ENCODE measurements at regions not wholly inside any gene's neighbourhood (a gene's known extent, or its start where the extent isn't known, plus 50 kb on each side); places are given as distances from the start of the nearest gene placed in this dataset.

DNA sequence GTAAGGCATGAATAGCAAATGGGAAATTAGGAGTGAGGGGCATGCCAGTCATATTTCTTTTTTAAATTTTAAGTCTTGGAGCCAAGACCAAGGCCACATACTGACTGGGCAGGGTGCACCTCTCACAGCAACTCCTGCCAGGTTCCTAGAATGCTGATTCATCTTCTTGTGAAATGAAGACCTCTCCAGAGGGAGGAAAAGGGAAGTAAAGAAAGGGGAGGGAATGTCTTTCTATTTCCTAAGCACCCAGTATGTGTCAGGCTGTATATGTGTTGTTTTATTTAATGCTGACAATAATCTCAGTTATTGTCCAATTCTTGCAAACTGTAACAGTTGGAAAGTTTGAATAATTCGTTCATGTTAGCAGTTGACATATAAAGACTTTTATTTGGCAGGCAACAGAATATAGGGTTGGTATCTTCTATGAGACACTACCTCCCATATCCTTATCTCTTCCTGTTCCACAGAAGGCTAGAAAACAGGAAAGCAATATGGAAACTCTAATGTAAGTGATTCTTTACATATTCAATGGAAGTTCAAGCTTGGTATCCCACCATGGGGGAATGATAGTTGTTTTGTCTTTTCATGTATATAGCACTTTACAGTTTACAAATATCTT lies 259.1 kb upstream of the USP24 start:
- WGBS (ENCODE audit: extremely low coverage, insufficient coverage, insufficient read length): no CpG with 5 or more reads among the region's 1 CpG
- Histone ChIP-seq H2BK5ac (ENCODE audit: low read depth, low read length, poor library complexity) (no peak overlapping the region), H3K4me3 (ENCODE audit: low read depth, low read length) (no peak overlapping the region), H3K36me3 (ENCODE audit: control insufficient read depth in 1 of 2, insufficient read depth in 2 of 2, low read length in 2 of 2) (no peaks in the 10 kb centered on the region), H3K4me1 (ENCODE audit: control insufficient read depth in 1 of 2, insufficient read depth in 2 of 2, low read length in 2 of 2) (no peaks in the 10 kb centered on the region), H3K9ac (ENCODE audit: low read length) (no peak overlapping the region), H2BK120ac (ENCODE audit: insufficient read depth, low read length, poor library complexity) (no peak overlapping the region), H3K18ac (ENCODE audit: low read length) (no peak overlapping the region), H3K4ac (ENCODE audit: low read depth, low read length) (no peak overlapping the region), H3K79me2 (ENCODE audit: control insufficient read depth, insufficient read depth, low read length, poor library complexity) (peaks cover 2% of the 10 kb centered on the region), H4K8ac (ENCODE audit: low read depth, low read length) (no peak overlapping the region), H3K79me1 (ENCODE audit: low read length) (peaks cover 2% of the 10 kb centered on the region), H2BK12ac (ENCODE audit: low read length) (no peak overlapping the region), H2AK5ac (ENCODE audit: low read length) (no peak overlapping the region), H3K14ac (ENCODE audit: low read length) (no peak overlapping the region), H3K27me3 (ENCODE audit: insufficient read depth, low read length) (no peaks in the 10 kb centered on the region), H3K23ac (ENCODE audit: low read length) (no peak overlapping the region), H2AFZ (ENCODE audit: insufficient read depth, low read length, poor library complexity) (no peak overlapping the region), H4K12ac (ENCODE audit: low read depth, low read length) (no peak overlapping the region), H3K4me2 (ENCODE audit: low read length) (no peak overlapping the region), H3K27ac (ENCODE audit: low read depth, low read length) (no peak overlapping the region), H3K9me3 (ENCODE audit: insufficient read depth, low read depth, low read length) (no peaks in the 10 kb centered on the region), H4K91ac (ENCODE audit: low read depth, low read length) (no peak overlapping the region)
- peak in 1 of 2 donors; percentile 16 for DNase-seq

DNA sequence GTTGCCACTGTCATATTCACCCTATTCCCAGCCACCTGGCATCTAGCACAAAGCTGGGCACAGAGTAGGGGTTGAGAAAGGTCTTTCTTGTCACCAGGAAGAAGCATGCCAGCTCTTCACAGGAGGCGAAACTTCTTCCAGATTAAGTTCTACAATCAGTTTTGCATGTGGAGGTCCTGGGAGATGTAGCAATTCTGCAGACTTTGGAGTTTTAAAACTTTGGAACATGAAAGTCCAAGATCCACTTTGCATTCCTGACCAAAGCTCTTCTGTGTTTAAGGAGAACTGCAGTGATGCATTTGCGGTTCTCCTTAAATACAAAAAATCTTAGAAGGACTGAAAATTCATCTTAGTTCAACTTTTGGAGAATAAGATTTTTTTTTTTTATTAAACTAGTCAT lies 258.5 kb upstream of the USP24 start:
- Histone ChIP-seq H3K27ac (ENCODE audit: low read depth, low read length) (no peak overlapping the region), H2BK120ac (ENCODE audit: insufficient read depth, low read length, poor library complexity) (no peak overlapping the region), H3K4me3 (ENCODE audit: low read depth, low read length) (no peak overlapping the region), H3K36me3 (ENCODE audit: control insufficient read depth in 1 of 2, insufficient read depth in 2 of 2, low read length in 2 of 2) (no peaks in the 10 kb centered on the region), H2BK5ac (ENCODE audit: low read depth, low read length, poor library complexity) (no peak overlapping the region), H3K4me2 (ENCODE audit: low read length) (no peak overlapping the region), H2BK12ac (ENCODE audit: low read length) (no peak overlapping the region), H4K91ac (ENCODE audit: low read depth, low read length) (no peak overlapping the region), H3K4ac (ENCODE audit: low read depth, low read length) (no peak overlapping the region), H3K9ac (ENCODE audit: low read length) (no peak overlapping the region), H3K27me3 (ENCODE audit: insufficient read depth, low read length) (no peaks in the 10 kb centered on the region), H3K4me1 (ENCODE audit: control insufficient read depth in 1 of 2, insufficient read depth in 2 of 2, low read length in 2 of 2) (no peaks in the 10 kb centered on the region), H2AK5ac (ENCODE audit: low read length) (no peak overlapping the region), H3K23ac (ENCODE audit: low read length) (no peak overlapping the region), H3K18ac (ENCODE audit: low read length) (no peak overlapping the region), H3K9me3 (ENCODE audit: insufficient read depth, low read depth, low read length) (no peaks in the 10 kb centered on the region), H3K14ac (ENCODE audit: low read length) (no peak overlapping the region), H3K79me2 (ENCODE audit: control insufficient read depth, insufficient read depth, low read length, poor library complexity) (peaks cover 2% of the 10 kb centered on the region), H4K8ac (ENCODE audit: low read depth, low read length) (no peak overlapping the region), H2AFZ (ENCODE audit: insufficient read depth, low read length, poor library complexity) (no peak overlapping the region), H4K12ac (ENCODE audit: low read depth, low read length) (no peak overlapping the region), H3K79me1 (ENCODE audit: low read length) (peaks cover 2% of the 10 kb centered on the region)
- WGBS (ENCODE audit: extremely low coverage, insufficient coverage, insufficient read length): no CpG with 5 or more reads among the region's 2 CpGs
- DNase-seq: no peak

DNA sequence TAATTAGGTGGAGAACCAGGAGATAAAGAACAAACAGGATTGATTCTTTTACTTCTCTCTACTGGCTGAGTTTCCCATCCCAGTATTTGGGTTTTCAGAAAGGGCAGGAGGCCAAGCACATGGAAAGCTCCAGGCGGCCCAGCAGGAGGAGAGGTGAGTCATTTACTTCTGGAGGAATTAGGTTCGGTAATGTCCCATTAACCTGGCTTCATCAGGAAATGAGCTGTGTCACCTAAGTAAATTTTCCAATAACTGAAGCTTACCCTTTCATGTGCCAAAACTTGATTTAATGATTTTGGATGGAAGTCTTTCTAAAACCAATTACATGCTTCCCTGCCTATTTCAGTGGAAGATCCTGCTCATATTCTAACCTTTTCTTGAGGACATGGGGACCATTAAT lies 257.6 kb upstream of the USP24 start:
- Histone ChIP-seq H3K79me1 (ENCODE audit: low read length) (peaks cover 2% of the 10 kb centered on the region), H3K79me2 (ENCODE audit: control insufficient read depth, insufficient read depth, low read length, poor library complexity) (peaks cover 2% of the 10 kb centered on the region), H2AK5ac (ENCODE audit: low read length) (no peak overlapping the region), H4K91ac (ENCODE audit: low read depth, low read length) (no peak overlapping the region), H3K18ac (ENCODE audit: low read length) (no peak overlapping the region), H3K9ac (ENCODE audit: low read length) (no peak overlapping the region), H3K4me3 (ENCODE audit: low read depth, low read length) (no peak overlapping the region), H2BK5ac (ENCODE audit: low read depth, low read length, poor library complexity) (no peak overlapping the region), H3K4ac (ENCODE audit: low read depth, low read length) (no peak overlapping the region), H2AFZ (ENCODE audit: insufficient read depth, low read length, poor library complexity) (no peak overlapping the region), H4K12ac (ENCODE audit: low read depth, low read length) (no peak overlapping the region), H3K9me3 (ENCODE audit: insufficient read depth, low read depth, low read length) (no peaks in the 10 kb centered on the region), H3K14ac (ENCODE audit: low read length) (no peak overlapping the region), H3K27ac (ENCODE audit: low read depth, low read length) (no peak overlapping the region), H3K23ac (ENCODE audit: low read length) (no peak overlapping the region), H2BK120ac (ENCODE audit: insufficient read depth, low read length, poor library complexity) (no peak overlapping the region), H4K8ac (ENCODE audit: low read depth, low read length) (no peak overlapping the region), H3K27me3 (ENCODE audit: insufficient read depth, low read length) (no peaks in the 10 kb centered on the region), H3K4me2 (ENCODE audit: low read length) (no peak overlapping the region), H2BK12ac (ENCODE audit: low read length) (no peak overlapping the region), H3K4me1 (ENCODE audit: control insufficient read depth in 1 of 2, insufficient read depth in 2 of 2, low read length in 2 of 2) (no peaks in the 10 kb centered on the region), H3K36me3 (ENCODE audit: control insufficient read depth in 1 of 2, insufficient read depth in 2 of 2, low read length in 2 of 2) (no peaks in the 10 kb centered on the region)
- WGBS (ENCODE audit: extremely low coverage, insufficient coverage, insufficient read length): no CpG with 5 or more reads among the region's 2 CpGs
- DNase-seq: no peak

DNA sequence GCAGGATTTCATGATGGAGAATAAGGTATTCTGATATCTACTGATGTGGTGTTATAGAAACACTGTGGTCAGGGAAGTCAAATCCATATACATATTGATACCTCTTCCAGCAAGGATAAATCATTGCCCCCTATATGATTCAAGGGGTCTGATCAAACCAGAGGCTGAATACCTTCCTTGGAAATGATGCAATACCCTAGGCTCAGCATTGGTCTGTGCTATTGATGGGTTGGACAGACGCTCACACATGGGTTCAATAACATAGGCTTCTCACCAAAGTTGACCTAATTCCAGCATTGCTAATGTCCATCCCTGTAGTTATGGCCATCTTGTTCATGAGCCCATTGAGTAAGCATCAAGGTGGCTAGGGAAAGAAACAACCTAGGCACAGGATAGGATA lies 257.0 kb upstream of the USP24 start:
- H3K9ac ChIP-seq (ENCODE audit: low read length): no peak overlapping the region
- H2BK12ac ChIP-seq (ENCODE audit: low read length): no peak overlapping the region
- no peak overlapping the region for H2AK5ac ChIP-seq (ENCODE audit: low read length)
- no peaks in the 10 kb centered on the region for H3K4me1 ChIP-seq (ENCODE audit: control insufficient read depth in 1 of 2, insufficient read depth in 2 of 2, low read length in 2 of 2)
- H3K4me3 ChIP-seq (ENCODE audit: low read depth, low read length): no peak overlapping the region
- H3K18ac ChIP-seq (ENCODE audit: low read length): no peak overlapping the region
- no CpG with 5 or more reads among the region's 1 CpG for WGBS (ENCODE audit: extremely low coverage, insufficient coverage, insufficient read length)
- H2BK120ac ChIP-seq (ENCODE audit: insufficient read depth, low read length, poor library complexity): no peak overlapping the region
- no peak overlapping the region for H3K4ac ChIP-seq (ENCODE audit: low read depth, low read length)
- H3K36me3 ChIP-seq (ENCODE audit: control insufficient read depth in 1 of 2, insufficient read depth in 2 of 2, low read length in 2 of 2): no peaks in the 10 kb centered on the region
- no peaks in the 10 kb centered on the region for H3K27me3 ChIP-seq (ENCODE audit: insufficient read depth, low read length)
- H4K8ac ChIP-seq (ENCODE audit: low read depth, low read length): no peak overlapping the region
- peaks cover 2% of the 10 kb centered on the region for H3K79me2 ChIP-seq (ENCODE audit: control insufficient read depth, insufficient read depth, low read length, poor library complexity)
- no peak overlapping the region for H3K4me2 ChIP-seq (ENCODE audit: low read length)
- H4K91ac ChIP-seq (ENCODE audit: low read depth, low read length): no peak overlapping the region
- no peak overlapping the region for H2AFZ ChIP-seq (ENCODE audit: insufficient read depth, low read length, poor library complexity)
- no peak overlapping the region for H4K12ac ChIP-seq (ENCODE audit: low read depth, low read length)
- H3K27ac ChIP-seq (ENCODE audit: low read depth, low read length): no peak overlapping the region
- H3K23ac ChIP-seq (ENCODE audit: low read length): no peak overlapping the region
- H3K79me1 ChIP-seq (ENCODE audit: low read length): peaks cover 2% of the 10 kb centered on the region
- no peaks in the 10 kb centered on the region for H3K9me3 ChIP-seq (ENCODE audit: insufficient read depth, low read depth, low read length)
- DNase-seq: no peak
- H3K14ac ChIP-seq (ENCODE audit: low read length): no peak overlapping the region
- no peak overlapping the region for H2BK5ac ChIP-seq (ENCODE audit: low read depth, low read length, poor library complexity)

Data from trophoblast cell (in vitro differentiated cells and primary cell).